Activated T-helper 2 cell treated with anti-CD3 and anti-CD28 coated beads, Interferon-gamma antibody, Interleukin-2, Interleukin-4, amounts not matched to agents 10 μg/mL and 5 μg/mL and 100 μg/mL, durations not matched to agents 14 hours and 24 hours and 36 hours (primary cell): ENCODE measurements at regions not wholly inside any gene's neighbourhood (a gene's known extent, or its start where the extent isn't known, plus 50 kb on each side); places are given as distances from the start of the nearest gene placed in this dataset.
"Not testable (repeated sequence)": the region's sequence is repeated elsewhere in the genome, so short reads cannot be mapped to it uniquely, and the experiment has no call there.

Experiments
- DNase-seq: peaks from one replicate; pipeline ENCODE4 v3.0.0; 2021; ENCODE audit warnings: low spot score
- H3K27ac Mint-ChIP-seq: one replicate; pipeline ENCODE4 v1.8.0; 2021; ENCODE audit warnings: mixed read lengths
- H3K27me3 Mint-ChIP-seq: one replicate; pipeline ENCODE4 v1.8.0; 2021; ENCODE audit warnings: low read depth, mixed read lengths
- H3K36me3 Mint-ChIP-seq: one replicate; pipeline ENCODE4 v1.8.0; 2021; ENCODE audit warnings: low read depth, mixed read lengths
- H3K4me1 Mint-ChIP-seq: one replicate; pipeline ENCODE4 v1.8.0; 2021; ENCODE audit warnings: low read depth, mixed read lengths
- H3K4me3 Mint-ChIP-seq: one replicate; pipeline ENCODE4 v1.8.0; 2021; ENCODE audit warnings: low read depth, mild to moderate bottlenecking, moderate library complexity, mixed read lengths
- H3K9me3 Mint-ChIP-seq: one replicate; pipeline ENCODE4 v1.8.0; 2021; ENCODE audit warnings: mixed read lengths
- intact Hi-C: fragments of 100-400 bp; cut with micrococcal nuclease; formaldehyde crosslinking; loops from one replicate; pipeline ENCODE4 v1.15.1; 2023

DNA sequence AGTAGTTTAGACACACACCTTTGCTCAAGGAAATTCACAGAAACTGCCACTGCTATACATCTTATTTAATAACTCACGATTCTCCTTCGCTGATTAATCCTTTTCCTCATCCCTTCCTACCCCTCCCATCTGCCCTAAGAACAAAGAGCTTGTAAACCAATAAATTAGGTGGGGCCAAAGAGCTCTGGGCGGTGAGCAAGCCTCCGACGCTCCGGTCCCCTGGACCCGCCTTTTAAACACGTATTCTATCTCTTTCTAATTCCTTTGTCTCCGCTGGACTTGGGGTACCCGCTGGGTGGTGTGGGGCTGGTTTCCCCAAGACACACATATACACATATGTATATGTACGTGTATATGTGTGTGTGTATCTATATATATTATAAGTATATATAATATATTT is 803.2 kb upstream of the CA10 start:
- H3K27ac Mint-ChIP-seq, H3K36me3 Mint-ChIP-seq, H3K4me3 Mint-ChIP-seq, H3K27me3 Mint-ChIP-seq, H3K4me1 Mint-ChIP-seq, DNase-seq, intact Hi-C loops: not testable (repeated sequence)
- peaks cover 25% of the 10 kb centered on the region for H3K9me3 Mint-ChIP-seq

DNA sequence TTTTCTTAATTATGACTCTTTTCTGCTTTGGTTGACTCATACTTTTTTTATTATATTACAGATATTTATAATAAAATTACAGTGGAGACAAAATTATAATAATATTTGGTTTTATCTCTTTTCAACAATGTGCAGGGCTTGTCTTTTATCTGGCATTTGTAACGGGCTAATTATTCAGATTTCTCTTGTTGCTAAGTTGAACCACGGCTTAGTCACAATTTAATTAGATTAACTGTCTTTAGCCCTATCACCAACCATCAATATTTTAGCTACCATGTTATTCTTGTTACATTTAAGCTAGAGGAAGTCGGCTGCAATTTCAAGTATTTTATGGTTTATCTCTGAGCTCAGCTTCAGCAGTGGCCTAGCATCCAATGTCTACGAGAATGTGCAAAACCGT is 798.9 kb upstream of the CA10 start:
- H3K9me3 Mint-ChIP-seq, result peaks cover 15% of the 10 kb centered on the region
- intact Hi-C loops, result no loop called here
- no peaks in the 10 kb centered on the region for H3K27me3 Mint-ChIP-seq
- H3K4me1 Mint-ChIP-seq, result no peaks in the 10 kb centered on the region
- no peak for DNase-seq
- H3K27ac Mint-ChIP-seq, result no peak overlapping the region
- H3K36me3 Mint-ChIP-seq, result no peaks in the 10 kb centered on the region
- no peak overlapping the region for H3K4me3 Mint-ChIP-seq

DNA sequence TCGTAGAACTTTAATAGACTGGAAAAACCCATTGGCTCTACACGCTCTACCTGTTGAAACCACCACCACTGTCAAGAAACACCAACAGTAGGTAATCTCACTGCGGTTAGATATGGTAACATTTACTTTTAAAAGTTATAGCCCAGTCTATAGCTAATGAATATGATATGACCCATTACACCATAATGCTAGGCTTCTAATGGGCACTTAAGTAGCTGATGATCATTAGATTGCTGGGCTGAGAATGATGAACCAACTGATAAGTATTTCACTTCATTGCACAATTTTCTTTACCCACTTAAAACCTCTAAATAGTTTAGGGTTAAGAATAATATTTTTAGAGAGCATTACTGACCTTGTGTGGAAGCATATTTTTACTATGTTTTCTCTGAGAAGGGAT is 788.9 kb upstream of the CA10 start:
- H3K9me3 Mint-ChIP-seq, result peaks cover 29% of the 10 kb centered on the region
- intact Hi-C loops, result no loop called here
- no peak overlapping the region for H3K4me3 Mint-ChIP-seq
- H3K36me3 Mint-ChIP-seq, result no peaks in the 10 kb centered on the region
- H3K4me1 Mint-ChIP-seq, result no peaks in the 10 kb centered on the region
- DNase-seq, result no peak
- H3K27ac Mint-ChIP-seq, result no peak overlapping the region
- no peaks in the 10 kb centered on the region for H3K27me3 Mint-ChIP-seq

DNA sequence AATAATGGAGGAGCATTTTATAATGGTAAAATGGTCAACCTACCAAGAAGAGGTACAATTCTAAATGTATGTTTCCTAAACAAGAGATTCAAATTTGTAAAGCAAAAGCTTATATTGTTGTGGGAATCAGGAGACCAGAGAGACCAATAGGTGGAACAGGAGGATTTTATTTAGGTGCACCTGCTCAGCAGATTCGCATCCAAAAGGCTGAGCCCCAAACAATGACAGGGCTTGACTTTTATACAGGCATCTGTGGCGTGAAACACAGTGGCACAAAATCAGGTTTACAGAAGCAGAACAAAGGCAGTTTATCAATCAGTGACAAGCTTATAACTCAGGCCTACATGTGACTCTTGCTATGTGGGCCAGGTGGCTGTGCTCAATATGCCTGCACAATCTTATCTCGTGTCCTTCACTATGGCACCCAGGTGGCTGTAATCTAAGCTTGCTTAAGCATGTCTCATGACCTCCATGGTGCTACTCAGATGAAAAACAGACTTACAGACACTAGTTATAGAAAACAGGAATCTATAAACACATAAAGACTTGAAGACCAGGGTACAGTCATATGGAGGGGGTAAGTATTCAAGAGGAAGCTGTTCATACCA is 780.2 kb upstream of the CA10 start:
- intact Hi-C loops, result no loop called here
- Mint-ChIP-seq H3K4me1 (no peaks in the 10 kb centered on the region), H3K9me3 (peaks cover 56% of the 10 kb centered on the region)

DNA sequence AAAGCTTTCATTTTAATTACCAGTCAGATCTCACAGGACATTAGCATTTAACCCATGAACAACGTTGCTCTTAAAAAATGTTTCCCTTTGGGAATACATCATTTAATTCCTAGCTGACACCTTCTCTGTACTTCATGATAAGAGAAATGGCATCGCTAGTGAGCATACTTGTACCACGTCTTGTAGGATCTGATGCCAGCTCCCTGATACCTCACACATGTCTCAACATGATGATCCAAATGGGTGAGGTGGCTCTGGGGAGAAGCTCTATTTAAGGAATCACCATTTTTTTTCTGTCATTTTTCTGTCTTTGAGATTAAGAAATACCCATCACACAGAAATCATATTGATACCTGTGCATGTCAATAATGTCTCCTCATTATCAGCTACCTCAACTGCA is 772.1 kb upstream of the CA10 start:
- H3K4me3 Mint-ChIP-seq, result no peak overlapping the region
- H3K9me3 Mint-ChIP-seq, result peaks cover 37% of the 10 kb centered on the region
- intact Hi-C loops, result no loop called here
- H3K4me1 Mint-ChIP-seq, result no peaks in the 10 kb centered on the region
- H3K27me3 Mint-ChIP-seq, result no peaks in the 10 kb centered on the region
- H3K36me3 Mint-ChIP-seq, result no peaks in the 10 kb centered on the region
- DNase-seq, result no peak
- no peak overlapping the region for H3K27ac Mint-ChIP-seq

More for the DNA sequence above, 780.2 kb upstream of the CA10 start:
- Mint-ChIP-seq H3K36me3 (no peaks in the 10 kb centered on the region), H3K27ac (no peak overlapping the region), H3K27me3 (no peaks in the 10 kb centered on the region), H3K4me3 (no peak overlapping the region)
- DNase-seq, result no peak

DNA sequence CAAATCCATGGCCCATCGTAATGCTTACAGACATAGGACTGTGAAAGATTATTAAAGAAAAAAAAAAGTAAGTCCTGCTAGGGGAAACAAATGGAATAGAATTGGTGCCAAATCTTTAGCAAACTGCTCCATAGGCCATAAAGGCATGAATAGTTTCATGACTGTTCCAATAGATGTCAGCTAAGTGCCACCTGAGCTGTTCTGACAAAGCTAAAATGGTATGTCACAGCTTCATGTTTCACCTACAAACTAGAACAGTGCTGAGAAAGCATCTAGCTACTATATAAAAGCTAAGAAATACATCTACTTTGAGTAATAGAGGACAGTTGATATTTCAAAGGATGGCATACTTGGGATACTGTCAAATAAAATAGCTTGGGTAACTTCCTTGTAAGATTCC is 771.6 kb upstream of the CA10 start:
- H3K4me1 Mint-ChIP-seq, result no peaks in the 10 kb centered on the region
- H3K36me3 Mint-ChIP-seq, result no peaks in the 10 kb centered on the region
- no peaks in the 10 kb centered on the region for H3K27me3 Mint-ChIP-seq
- peaks cover 32% of the 10 kb centered on the region for H3K9me3 Mint-ChIP-seq
- intact Hi-C loops, result no loop called here
- H3K27ac Mint-ChIP-seq, result no peak overlapping the region
- DNase-seq, result no peak
- no peak overlapping the region for H3K4me3 Mint-ChIP-seq

DNA sequence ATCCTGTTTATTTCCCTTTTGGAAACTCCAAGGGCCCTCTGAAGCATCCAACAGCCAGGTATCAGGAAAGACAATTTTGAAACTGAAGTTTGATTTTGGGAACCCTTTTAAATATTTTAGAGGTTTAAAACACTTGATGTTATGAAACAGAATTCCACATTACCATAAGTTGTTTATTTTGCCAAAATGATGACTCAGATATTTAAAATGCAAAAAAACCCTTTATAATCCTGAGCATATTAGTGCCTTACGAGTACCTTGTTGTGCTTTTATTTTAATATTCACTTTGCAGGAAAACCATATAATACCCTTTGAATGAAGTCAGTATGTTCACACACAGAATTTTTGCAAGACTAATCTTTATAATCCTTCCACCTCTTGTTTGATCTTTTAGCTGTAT is 765.1 kb upstream of the CA10 start:
- no peaks in the 10 kb centered on the region for H3K36me3 Mint-ChIP-seq
- H3K4me1 Mint-ChIP-seq, result no peaks in the 10 kb centered on the region

DNA sequence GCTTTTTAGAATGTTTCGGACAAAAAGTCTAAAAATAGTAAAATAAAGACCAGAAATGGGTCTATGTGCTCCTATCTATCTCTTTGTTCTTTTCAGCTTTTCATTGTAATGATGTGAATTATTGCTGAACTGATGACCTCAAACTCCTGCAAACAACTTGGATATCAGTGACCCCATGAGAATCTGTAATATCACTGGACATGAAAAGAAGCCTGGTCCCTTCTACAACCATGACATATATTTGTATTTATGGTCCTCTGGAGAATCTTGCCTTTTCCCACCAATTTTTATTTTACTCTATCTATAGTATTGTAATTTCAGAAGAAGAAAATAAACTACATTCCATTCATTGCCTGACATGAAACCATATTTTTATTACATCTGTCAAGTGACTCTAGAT is 740.7 kb upstream of the CA10 start:
- intact Hi-C loops, result no loop called here
- H3K4me1 Mint-ChIP-seq, result no peaks in the 10 kb centered on the region
- no peak for DNase-seq
- H3K36me3 Mint-ChIP-seq, result no peaks in the 10 kb centered on the region
- no peak overlapping the region for H3K4me3 Mint-ChIP-seq
- no peak overlapping the region for H3K27ac Mint-ChIP-seq
- no peaks in the 10 kb centered on the region for H3K27me3 Mint-ChIP-seq
- peaks cover 32% of the 10 kb centered on the region for H3K9me3 Mint-ChIP-seq

More for the DNA sequence above, 765.1 kb upstream of the CA10 start:
- no peak overlapping the region for H3K27ac Mint-ChIP-seq
- H3K27me3 Mint-ChIP-seq, result no peaks in the 10 kb centered on the region
- peaks cover 15% of the 10 kb centered on the region for H3K9me3 Mint-ChIP-seq
- no peak for DNase-seq
- no peak overlapping the region for H3K4me3 Mint-ChIP-seq
- intact Hi-C loops, result no loop called here

DNA sequence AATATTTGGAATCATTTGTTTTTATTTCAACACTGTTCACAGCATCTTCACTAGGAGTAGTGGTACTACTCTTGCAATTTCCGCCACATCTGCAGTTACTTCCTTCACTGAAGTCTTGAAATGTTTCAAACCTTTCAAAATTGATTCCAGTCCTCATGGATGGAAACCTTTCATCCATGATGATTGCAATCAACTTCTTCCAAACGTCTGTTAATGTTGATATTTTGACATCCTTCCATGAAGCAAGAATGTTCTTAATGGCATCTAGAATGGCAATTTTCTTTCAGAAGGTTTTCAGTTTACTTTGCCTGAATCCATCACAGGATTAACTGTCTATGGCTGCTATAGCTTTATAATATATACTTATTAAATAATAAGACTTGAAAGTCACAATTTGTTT is 736.8 kb upstream of the CA10 start:
- Mint-ChIP-seq H3K27me3 (no peaks in the 10 kb centered on the region), H3K4me1 (no peaks in the 10 kb centered on the region), H3K9me3 (peaks cover 16% of the 10 kb centered on the region), H3K36me3 (no peaks in the 10 kb centered on the region), H3K27ac (no peak overlapping the region), H3K4me3 (no peak overlapping the region)
- no peak for DNase-seq
- intact Hi-C loops, result no loop called here

DNA sequence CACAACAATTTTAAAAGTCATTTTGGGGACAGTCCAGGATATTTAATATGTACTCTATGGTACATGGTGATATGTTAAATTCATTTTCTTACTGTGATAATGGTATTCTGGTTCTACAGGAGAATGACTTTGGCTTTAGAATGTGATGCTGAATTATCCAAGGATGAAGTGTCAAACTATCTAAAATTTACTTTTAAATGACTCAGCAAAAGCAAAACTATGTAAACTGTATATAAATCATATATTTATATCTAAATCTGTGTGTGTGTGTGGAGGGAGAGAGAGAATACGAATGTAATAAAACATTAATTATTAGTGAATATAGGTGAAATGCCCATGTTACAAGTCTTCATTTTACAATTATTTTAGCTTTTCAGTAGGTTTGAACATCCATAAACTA is 733.8 kb upstream of the CA10 start:
- Mint-ChIP-seq H3K4me1 (no peaks in the 10 kb centered on the region), H3K27me3 (no peaks in the 10 kb centered on the region), H3K4me3 (no peak overlapping the region), H3K36me3 (no peaks in the 10 kb centered on the region), H3K9me3 (peaks cover 11% of the 10 kb centered on the region), H3K27ac (no peak overlapping the region)
- intact Hi-C loops, result no loop called here
- no peak for DNase-seq

DNA sequence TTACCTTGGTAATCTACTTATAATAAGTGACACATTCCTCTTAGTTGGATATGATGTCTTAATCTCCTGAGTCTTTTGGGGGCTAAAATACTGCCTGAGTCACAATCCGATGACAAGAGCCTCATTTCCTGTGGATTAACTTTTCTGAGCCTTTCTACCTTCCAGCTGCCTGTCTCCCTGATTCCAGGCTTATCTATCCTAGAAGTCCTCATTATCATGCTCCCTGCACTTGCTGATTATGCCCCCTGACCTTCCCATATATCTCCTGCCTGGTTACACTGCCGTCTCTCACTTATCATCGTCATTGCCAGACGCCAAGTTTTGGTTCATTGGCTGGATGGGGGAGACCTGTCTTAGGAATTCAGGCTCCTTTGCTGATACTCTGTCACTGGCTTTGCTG is 727.4 kb upstream of the CA10 start:
- Mint-ChIP-seq H3K27me3 (no peaks in the 10 kb centered on the region), H3K4me3 (no peak overlapping the region), H3K4me1 (no peaks in the 10 kb centered on the region), H3K9me3 (peaks cover 21% of the 10 kb centered on the region), H3K27ac (no peak overlapping the region), H3K36me3 (no peaks in the 10 kb centered on the region)
- intact Hi-C loops, result no loop called here
- no peak for DNase-seq

DNA sequence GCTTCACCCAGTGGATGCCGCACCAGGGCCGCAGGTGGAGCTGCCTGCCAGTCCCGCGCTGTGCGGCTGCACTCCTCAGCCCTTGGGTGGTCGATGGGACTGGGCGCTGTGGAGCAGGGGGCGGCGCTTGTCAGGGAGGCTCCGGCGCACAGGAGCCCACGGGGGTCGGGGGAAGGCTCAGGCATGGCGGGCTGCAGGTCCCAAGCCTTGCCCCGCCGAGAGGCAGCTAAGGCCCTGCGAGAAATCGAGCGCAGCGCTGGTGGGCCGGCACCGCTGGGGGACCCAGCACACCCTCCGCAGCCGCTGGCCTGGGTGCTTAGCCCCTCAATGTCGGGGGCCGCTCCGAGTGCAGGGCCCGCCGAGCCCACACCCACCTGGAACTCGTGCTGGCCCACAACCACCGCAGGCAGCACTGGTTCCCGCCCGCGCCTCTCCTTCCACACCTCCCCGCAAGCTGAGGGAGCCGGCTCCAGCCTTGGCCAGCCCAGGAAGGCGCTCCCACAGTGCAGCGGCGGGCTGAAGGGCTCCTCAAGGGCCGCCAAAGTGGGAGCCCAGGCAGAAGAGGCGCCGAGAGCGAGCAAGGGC is 725.5 kb upstream of the CA10 start:
- H3K9me3 Mint-ChIP-seq, result peaks cover 21% of the 10 kb centered on the region
- H3K27ac Mint-ChIP-seq, intact Hi-C loops, H3K27me3 Mint-ChIP-seq, DNase-seq, H3K4me3 Mint-ChIP-seq, H3K4me1 Mint-ChIP-seq, H3K36me3 Mint-ChIP-seq: not testable (repeated sequence)

DNA sequence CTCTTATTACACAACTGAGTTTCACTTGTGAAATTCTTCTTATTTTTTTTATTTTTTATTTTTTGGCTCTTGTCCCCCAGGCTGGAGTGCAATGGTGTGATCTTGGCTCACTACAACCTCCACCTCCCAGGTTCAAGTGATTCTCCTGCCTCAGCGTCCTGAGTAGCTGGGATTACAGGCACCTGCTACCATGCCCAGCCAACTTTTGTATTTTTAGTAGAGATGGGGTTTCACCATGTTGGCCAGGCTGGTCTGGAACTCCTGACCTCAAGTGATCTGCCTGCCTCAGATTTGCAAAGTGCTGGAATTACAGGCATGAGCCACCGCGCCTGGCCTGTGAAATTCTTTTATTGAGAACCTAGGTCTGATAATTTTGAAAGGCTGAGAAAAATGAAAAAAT is 688.3 kb upstream of the CA10 start:
- H3K27ac Mint-ChIP-seq, H3K36me3 Mint-ChIP-seq, DNase-seq, H3K4me3 Mint-ChIP-seq, H3K27me3 Mint-ChIP-seq, H3K4me1 Mint-ChIP-seq, intact Hi-C loops: not testable (repeated sequence)
- H3K9me3 Mint-ChIP-seq, result peaks cover 33% of the 10 kb centered on the region

DNA sequence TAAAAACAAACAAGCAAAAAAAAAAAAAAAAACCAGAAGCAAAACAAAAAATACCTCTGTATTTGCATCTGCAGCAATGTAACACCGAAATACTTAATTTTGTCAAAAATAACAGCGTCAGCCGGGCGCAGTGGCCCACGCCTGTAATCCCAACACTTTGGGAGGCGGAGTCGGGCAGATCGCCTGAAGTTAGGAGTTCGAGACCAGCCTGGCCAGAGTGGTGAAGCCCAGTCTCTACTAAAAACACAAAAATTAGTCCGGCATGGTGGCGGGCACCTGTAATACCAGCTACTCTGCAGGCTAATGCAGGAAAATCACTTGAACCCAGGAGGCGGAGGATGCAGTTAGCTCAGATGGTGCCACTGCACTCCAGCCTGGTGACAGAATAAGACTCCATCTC is 683.5 kb upstream of the CA10 start:
- Mint-ChIP-seq H3K9me3 (peaks cover 50% of the 10 kb centered on the region), H3K36me3 (no peaks in the 10 kb centered on the region), H3K4me3 (no peak overlapping the region), H3K27ac (no peak overlapping the region), H3K27me3 (no peaks in the 10 kb centered on the region), H3K4me1 (no peaks in the 10 kb centered on the region)
- intact Hi-C loops, result no loop called here
- DNase-seq, result no peak
